GM23338 (cell line): ENCODE measurements at regions not wholly inside any gene's neighbourhood (a gene's known extent, or its start where the extent isn't known, plus 50 kb on each side); places are given as distances from the start of the nearest gene placed in this dataset.

Source experiments
- ATAC-seq: fragments of 200-7000 bp; cut with Tn5 transposase; 3 replicates; pipeline ENCODE4 v1.9.1; 2020
- DNase-seq: peaks from one replicate; pipeline ENCODE4 v3.0.0-alpha.2; 2015; ENCODE audit warnings: low spot score
- H2AFZ ChIP-seq: fragments of 200-600 bp; sonication (generic); 2 replicates; pipeline ENCODE4 v1.8.0; 2016; ENCODE audit warnings: antibody characterized with exemption, mild to moderate bottlenecking, moderate library complexity
- H3F3A ChIP-seq: fragments of 200-600 bp; sonication (generic); replicated peaks from 2 replicates; pipeline ENCODE4 v1.8.0; 2017; ENCODE audit warnings: antibody characterized with exemption, mixed run types, low read depth
- H3K27ac ChIP-seq: fragments of 200-600 bp; sonication (generic); 2 replicates; pipeline ENCODE4 v1.6.1; 2016; ENCODE audit warnings: low read depth
- H3K27me3 ChIP-seq: fragments of 200-600 bp; sonication (generic); 2 replicates; pipeline ENCODE4 v1.8.0; 2016; ENCODE audit warnings: mild to moderate bottlenecking, mixed run types, moderate library complexity; ENCODE audit not compliant: insufficient read depth
- H3K36me3 ChIP-seq: fragments of 200-600 bp; sonication (generic); 2 replicates; pipeline ENCODE4 v1.8.0; 2016; ENCODE audit warnings: mild to moderate bottlenecking; ENCODE audit not compliant: insufficient read depth
- H3K4me1 ChIP-seq: fragments of 200-600 bp; sonication (generic); 2 replicates; pipeline ENCODE4 v1.8.0; 2016; ENCODE audit warnings: mild to moderate bottlenecking, moderate library complexity; ENCODE audit not compliant: insufficient read depth
- H3K4me2 ChIP-seq: fragments of 200-600 bp; sonication (generic); 2 replicates; pipeline ENCODE4 v1.7.1; 2017; ENCODE audit warnings: mixed run types
- H3K4me3 ChIP-seq: fragments of 200-600 bp; sonication (generic); 2 replicates; pipeline ENCODE4 v1.6.1; 2016; ENCODE audit warnings: mixed run types
- H3K79me2 ChIP-seq: fragments of 200-600 bp; sonication (generic); replicated peaks from 2 replicates; pipeline ENCODE4 v1.8.0; 2017; ENCODE audit warnings: mild to moderate bottlenecking; ENCODE audit not compliant: insufficient read depth
- H3K9me2 ChIP-seq: fragments of 200-600 bp; sonication (generic); 2 replicates; pipeline ENCODE4 v1.8.0; 2017; ENCODE audit not compliant: insufficient read depth
- H4K20me1 ChIP-seq: fragments of 200-600 bp; sonication (generic); replicated peaks from 2 replicates; pipeline ENCODE4 v1.8.0; 2017; ENCODE audit warnings: mild to moderate bottlenecking; ENCODE audit not compliant: insufficient read depth
- H3K27ac Mint-ChIP-seq: 2 replicates; pipeline ENCODE4 v1.8.0; 2020; ENCODE audit warnings: inconsistent platforms, mild to moderate bottlenecking, moderate library complexity, mixed read lengths
- H3K27me3 Mint-ChIP-seq: 3 replicates; pipeline ENCODE4 v1.8.0; 2022; ENCODE audit warnings: low read depth, mild to moderate bottlenecking, moderate library complexity, mixed read lengths, inconsistent platforms; ENCODE audit not compliant: insufficient read depth, poor library complexity
- H3K36me3 Mint-ChIP-seq: 3 replicates; pipeline ENCODE4 v1.8.0; 2021; ENCODE audit warnings: low read depth, mild to moderate bottlenecking, inconsistent platforms, moderate library complexity, mixed read lengths
- H3K4me1 Mint-ChIP-seq: 3 replicates; pipeline ENCODE4 v1.8.0; 2020; ENCODE audit warnings: mild to moderate bottlenecking, inconsistent platforms, mixed read lengths
- H3K4me3 Mint-ChIP-seq: 3 replicates; pipeline ENCODE4 v1.8.0; 2021; ENCODE audit warnings: moderate library complexity, mild to moderate bottlenecking, inconsistent platforms, mixed read lengths
- H3K9me3 Mint-ChIP-seq: 3 replicates; pipeline ENCODE4 v1.8.0; 2020; ENCODE audit warnings: moderate library complexity, mild to moderate bottlenecking, inconsistent platforms, mixed read lengths
- JUNB ChIP-seq: IDR thresholded peaks from one replicate; pipeline ENCODE4 v1.6.1; 2016; ENCODE audit warnings: antibody characterized with exemption; ENCODE audit not compliant: unreplicated experiment
- ZNF462 ChIP-seq: fragments of 250-450 bp; sonication (Bioruptor Pico); IDR thresholded peaks from 2 replicates; pipeline ENCODE4 v1.5.0; 2020; ENCODE audit warnings: mild to moderate bottlenecking, moderate library complexity
- TF ChIP-seq, protein P1 (sequence below), 2 experiments: fragments of 200-600 bp in 1 of 2; sonication (generic) in 1 of 2; conservative IDR thresholded peaks; 2 replicates each; pipeline versions ENCODE4 v1.5.1 to v1.6.1; 2016 to 2017; ENCODE audit warnings: antibody characterized with exemption in 2 of 2, low read depth in 2 of 2, mild to moderate bottlenecking in 2 of 2, moderate library complexity in 1 of 2
- TF ChIP-seq, protein P2 (sequence below): IDR thresholded peaks from one replicate; pipeline ENCODE4 v1.6.1; 2018; ENCODE audit warnings: antibody characterized with exemption; ENCODE audit not compliant: unreplicated experiment

DNA sequence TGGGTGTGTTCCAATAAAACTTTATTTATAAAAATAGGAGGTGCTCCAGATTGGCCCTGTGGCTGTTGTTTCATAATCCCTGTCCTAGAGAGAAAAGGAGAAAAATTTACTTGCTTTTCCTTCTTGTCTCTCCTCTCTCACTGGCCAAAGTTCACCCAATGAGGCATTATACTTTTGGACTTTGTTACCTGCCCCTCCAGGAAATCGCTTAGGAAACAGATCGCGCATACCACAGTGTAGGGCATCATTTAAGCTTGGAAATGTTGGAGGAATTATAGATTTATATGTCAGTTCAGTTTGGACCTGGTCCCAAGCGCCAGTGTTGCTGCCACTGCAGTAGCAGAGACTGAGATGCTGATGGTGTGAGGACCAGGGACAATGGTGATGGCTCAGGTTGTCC lies 337.6 kb upstream of the NR3C2 start (continued):
- TF ChIP-seq, protein P1, sequence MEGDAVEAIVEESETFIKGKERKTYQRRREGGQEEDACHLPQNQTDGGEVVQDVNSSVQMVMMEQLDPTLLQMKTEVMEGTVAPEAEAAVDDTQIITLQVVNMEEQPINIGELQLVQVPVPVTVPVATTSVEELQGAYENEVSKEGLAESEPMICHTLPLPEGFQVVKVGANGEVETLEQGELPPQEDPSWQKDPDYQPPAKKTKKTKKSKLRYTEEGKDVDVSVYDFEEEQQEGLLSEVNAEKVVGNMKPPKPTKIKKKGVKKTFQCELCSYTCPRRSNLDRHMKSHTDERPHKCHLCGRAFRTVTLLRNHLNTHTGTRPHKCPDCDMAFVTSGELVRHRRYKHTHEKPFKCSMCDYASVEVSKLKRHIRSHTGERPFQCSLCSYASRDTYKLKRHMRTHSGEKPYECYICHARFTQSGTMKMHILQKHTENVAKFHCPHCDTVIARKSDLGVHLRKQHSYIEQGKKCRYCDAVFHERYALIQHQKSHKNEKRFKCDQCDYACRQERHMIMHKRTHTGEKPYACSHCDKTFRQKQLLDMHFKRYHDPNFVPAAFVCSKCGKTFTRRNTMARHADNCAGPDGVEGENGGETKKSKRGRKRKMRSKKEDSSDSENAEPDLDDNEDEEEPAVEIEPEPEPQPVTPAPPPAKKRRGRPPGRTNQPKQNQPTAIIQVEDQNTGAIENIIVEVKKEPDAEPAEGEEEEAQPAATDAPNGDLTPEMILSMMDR (conservative IDR thresholded peaks at IDR 0.05; ENCODE audit: low read depth in 2 of 2): no peak
- TF ChIP-seq, protein P2, sequence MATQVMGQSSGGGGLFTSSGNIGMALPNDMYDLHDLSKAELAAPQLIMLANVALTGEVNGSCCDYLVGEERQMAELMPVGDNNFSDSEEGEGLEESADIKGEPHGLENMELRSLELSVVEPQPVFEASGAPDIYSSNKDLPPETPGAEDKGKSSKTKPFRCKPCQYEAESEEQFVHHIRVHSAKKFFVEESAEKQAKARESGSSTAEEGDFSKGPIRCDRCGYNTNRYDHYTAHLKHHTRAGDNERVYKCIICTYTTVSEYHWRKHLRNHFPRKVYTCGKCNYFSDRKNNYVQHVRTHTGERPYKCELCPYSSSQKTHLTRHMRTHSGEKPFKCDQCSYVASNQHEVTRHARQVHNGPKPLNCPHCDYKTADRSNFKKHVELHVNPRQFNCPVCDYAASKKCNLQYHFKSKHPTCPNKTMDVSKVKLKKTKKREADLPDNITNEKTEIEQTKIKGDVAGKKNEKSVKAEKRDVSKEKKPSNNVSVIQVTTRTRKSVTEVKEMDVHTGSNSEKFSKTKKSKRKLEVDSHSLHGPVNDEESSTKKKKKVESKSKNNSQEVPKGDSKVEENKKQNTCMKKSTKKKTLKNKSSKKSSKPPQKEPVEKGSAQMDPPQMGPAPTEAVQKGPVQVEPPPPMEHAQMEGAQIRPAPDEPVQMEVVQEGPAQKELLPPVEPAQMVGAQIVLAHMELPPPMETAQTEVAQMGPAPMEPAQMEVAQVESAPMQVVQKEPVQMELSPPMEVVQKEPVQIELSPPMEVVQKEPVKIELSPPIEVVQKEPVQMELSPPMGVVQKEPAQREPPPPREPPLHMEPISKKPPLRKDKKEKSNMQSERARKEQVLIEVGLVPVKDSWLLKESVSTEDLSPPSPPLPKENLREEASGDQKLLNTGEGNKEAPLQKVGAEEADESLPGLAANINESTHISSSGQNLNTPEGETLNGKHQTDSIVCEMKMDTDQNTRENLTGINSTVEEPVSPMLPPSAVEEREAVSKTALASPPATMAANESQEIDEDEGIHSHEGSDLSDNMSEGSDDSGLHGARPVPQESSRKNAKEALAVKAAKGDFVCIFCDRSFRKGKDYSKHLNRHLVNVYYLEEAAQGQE: no peak

GRCh38 chr4:148778980-148779675 lies 336.9 kb upstream of the NR3C2 start:
- no peaks in the 10 kb centered on the region for H3K27me3 ChIP-seq
- H3K9me3 Mint-ChIP-seq: no peaks in the 10 kb centered on the region
- no peak overlapping the region for H3K4me2 ChIP-seq
- no peak overlapping the region for H3K27ac Mint-ChIP-seq
- no peak for TF ChIP-seq ZNF462 (CRISPR knock-in tag)
- no peak for TF ChIP-seq JUNB
- no peaks in the 10 kb centered on the region; the same call in 1 of the 2 replicates for H3K9me2 ChIP-seq
- no peak overlapping the region for H3K4me3 ChIP-seq
- H3K79me2 ChIP-seq: no peaks in the 10 kb centered on the region
- no peaks in the 10 kb centered on the region for H3F3A ChIP-seq
- H3K27ac ChIP-seq: no peak overlapping the region
- ATAC-seq (no peak), DNase-seq (no peak)
- no peak overlapping the region for H3K4me3 Mint-ChIP-seq
- peaks cover 2% of the 10 kb centered on the region for H3K27me3 Mint-ChIP-seq
- H3K36me3 ChIP-seq: no peaks in the 10 kb centered on the region
- H3K36me3 Mint-ChIP-seq: no peaks in the 10 kb centered on the region
- peaks cover 13% of the 10 kb centered on the region for H3K4me1 ChIP-seq
- peaks cover 12% of the 10 kb centered on the region for H3K4me1 Mint-ChIP-seq
- no peak overlapping the region for H2AFZ ChIP-seq
- H4K20me1 ChIP-seq: no peaks in the 10 kb centered on the region
